ENCODE measurements at regions not wholly inside any gene's neighbourhood (a gene's known extent, or its start where the extent isn't known, plus 50 kb on each side); places are given as distances from the start of the nearest gene placed in this dataset.

DNA sequence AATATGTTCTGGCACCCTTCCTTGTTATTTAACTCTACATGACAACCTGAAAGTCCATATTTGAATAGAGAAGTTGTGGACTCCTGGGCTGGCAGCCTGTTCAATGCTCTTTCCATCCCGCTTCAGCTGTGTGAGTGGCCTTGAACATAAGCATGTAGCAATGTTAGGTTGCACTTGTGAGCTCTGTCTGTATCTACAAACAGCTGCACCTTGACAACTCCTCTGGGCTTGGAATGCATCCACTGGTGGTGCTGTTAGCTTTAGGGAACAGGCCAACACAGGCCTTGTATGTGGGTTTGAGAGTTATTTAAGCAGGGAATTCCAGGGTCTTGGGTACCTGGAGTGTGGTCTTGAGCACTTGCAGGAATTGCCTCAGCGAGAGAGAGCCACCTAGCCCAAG, 141.2 kb downstream of the DTHD1 start:
- Histone ChIP-seq H3K4me2 (ENCODE audit: low read length) (no peak overlapping the region), H3K4me3 (ENCODE audit: low read length) (no peak overlapping the region), H3F3A (ENCODE audit: insufficient read depth, low read length, poor library complexity, severe bottlenecking) (no peaks in the 10 kb centered on the region), H3K36me3 (ENCODE audit: insufficient read depth, low read length) (no peaks in the 10 kb centered on the region), H2AFZ (ENCODE audit: low read depth, low read length) (no peak overlapping the region), H3K27ac (ENCODE audit: low read length) (no peak overlapping the region), H3K79me2 (replicated peaks; ENCODE audit: insufficient read depth, low read length) (no peaks in the 10 kb centered on the region), H3K9me3 (ENCODE audit: low read length) (no peaks in the 10 kb centered on the region), H3K27me3 (ENCODE audit: insufficient read depth, low read depth, low read length) (no peaks in the 10 kb centered on the region), H3K9me2 (ENCODE audit: insufficient read depth, low read length) (no peaks in the 10 kb centered on the region), H4K20me1 (ENCODE audit: insufficient read depth) (no peaks in the 10 kb centered on the region), H3K9ac (ENCODE audit: low read length) (no peak overlapping the region)
- TF ChIP-seq MXI1 (conservative IDR thresholded peaks at IDR 0.05; ENCODE audit: poor library complexity, severe bottlenecking) (no peak), TAF1 (IDR thresholded peaks at IDR 0.05; ENCODE audit: low read depth) (no peak), POLR2AphosphoS5 (IDR thresholded peaks at IDR 0.05) (no peak), EZH2 (IDR thresholded peaks at IDR 0.05; ENCODE audit: borderline replicate concordance, insufficient read depth, low read length, poor library complexity, severe bottlenecking) (no peak), SMC3 (conservative IDR thresholded peaks at IDR 0.05; ENCODE audit: poor library complexity) (no peak), RAD21 (conservative IDR thresholded peaks at IDR 0.05) (no peak), EP300 (conservative IDR thresholded peaks at IDR 0.05; ENCODE audit: poor library complexity, severe bottlenecking) (no peak)
- TF ChIP-seq, protein P1, sequence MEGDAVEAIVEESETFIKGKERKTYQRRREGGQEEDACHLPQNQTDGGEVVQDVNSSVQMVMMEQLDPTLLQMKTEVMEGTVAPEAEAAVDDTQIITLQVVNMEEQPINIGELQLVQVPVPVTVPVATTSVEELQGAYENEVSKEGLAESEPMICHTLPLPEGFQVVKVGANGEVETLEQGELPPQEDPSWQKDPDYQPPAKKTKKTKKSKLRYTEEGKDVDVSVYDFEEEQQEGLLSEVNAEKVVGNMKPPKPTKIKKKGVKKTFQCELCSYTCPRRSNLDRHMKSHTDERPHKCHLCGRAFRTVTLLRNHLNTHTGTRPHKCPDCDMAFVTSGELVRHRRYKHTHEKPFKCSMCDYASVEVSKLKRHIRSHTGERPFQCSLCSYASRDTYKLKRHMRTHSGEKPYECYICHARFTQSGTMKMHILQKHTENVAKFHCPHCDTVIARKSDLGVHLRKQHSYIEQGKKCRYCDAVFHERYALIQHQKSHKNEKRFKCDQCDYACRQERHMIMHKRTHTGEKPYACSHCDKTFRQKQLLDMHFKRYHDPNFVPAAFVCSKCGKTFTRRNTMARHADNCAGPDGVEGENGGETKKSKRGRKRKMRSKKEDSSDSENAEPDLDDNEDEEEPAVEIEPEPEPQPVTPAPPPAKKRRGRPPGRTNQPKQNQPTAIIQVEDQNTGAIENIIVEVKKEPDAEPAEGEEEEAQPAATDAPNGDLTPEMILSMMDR (IDR thresholded peaks at IDR 0.05; ENCODE audit: poor library complexity, severe bottlenecking): no peak
- TF ChIP-seq, protein P2, sequence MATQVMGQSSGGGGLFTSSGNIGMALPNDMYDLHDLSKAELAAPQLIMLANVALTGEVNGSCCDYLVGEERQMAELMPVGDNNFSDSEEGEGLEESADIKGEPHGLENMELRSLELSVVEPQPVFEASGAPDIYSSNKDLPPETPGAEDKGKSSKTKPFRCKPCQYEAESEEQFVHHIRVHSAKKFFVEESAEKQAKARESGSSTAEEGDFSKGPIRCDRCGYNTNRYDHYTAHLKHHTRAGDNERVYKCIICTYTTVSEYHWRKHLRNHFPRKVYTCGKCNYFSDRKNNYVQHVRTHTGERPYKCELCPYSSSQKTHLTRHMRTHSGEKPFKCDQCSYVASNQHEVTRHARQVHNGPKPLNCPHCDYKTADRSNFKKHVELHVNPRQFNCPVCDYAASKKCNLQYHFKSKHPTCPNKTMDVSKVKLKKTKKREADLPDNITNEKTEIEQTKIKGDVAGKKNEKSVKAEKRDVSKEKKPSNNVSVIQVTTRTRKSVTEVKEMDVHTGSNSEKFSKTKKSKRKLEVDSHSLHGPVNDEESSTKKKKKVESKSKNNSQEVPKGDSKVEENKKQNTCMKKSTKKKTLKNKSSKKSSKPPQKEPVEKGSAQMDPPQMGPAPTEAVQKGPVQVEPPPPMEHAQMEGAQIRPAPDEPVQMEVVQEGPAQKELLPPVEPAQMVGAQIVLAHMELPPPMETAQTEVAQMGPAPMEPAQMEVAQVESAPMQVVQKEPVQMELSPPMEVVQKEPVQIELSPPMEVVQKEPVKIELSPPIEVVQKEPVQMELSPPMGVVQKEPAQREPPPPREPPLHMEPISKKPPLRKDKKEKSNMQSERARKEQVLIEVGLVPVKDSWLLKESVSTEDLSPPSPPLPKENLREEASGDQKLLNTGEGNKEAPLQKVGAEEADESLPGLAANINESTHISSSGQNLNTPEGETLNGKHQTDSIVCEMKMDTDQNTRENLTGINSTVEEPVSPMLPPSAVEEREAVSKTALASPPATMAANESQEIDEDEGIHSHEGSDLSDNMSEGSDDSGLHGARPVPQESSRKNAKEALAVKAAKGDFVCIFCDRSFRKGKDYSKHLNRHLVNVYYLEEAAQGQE (IDR thresholded peaks at IDR 0.05; ENCODE audit: borderline replicate concordance): no peak

- Histone ChIP-seq H3K4me3 (ENCODE audit: low read length) (no peak overlapping the region), H3K79me2 (replicated peaks; ENCODE audit: insufficient read depth, low read length) (no peaks in the 10 kb centered on the region), H3K4me2 (ENCODE audit: low read length) (no peak overlapping the region), H4K20me1 (ENCODE audit: insufficient read depth) (no peaks in the 10 kb centered on the region), H3K9ac (ENCODE audit: low read length) (no peak overlapping the region), H3F3A (ENCODE audit: insufficient read depth, low read length, poor library complexity, severe bottlenecking) (no peaks in the 10 kb centered on the region), H3K9me2 (ENCODE audit: insufficient read depth, low read length) (no peaks in the 10 kb centered on the region), H3K27ac (ENCODE audit: low read length) (no peak overlapping the region), H3K27me3 (ENCODE audit: insufficient read depth, low read depth, low read length) (no peaks in the 10 kb centered on the region), H2AFZ (ENCODE audit: low read depth, low read length) (no peak overlapping the region), H3K36me3 (ENCODE audit: insufficient read depth, low read length) (no peaks in the 10 kb centered on the region), H3K9me3 (ENCODE audit: low read length) (no peaks in the 10 kb centered on the region)
- no peak for TF ChIP-seq SMC3 (conservative IDR thresholded peaks at IDR 0.05; ENCODE audit: poor library complexity)
These were observed 145.3 kb downstream of the DTHD1 start for GRCh38 chr4:36426741-36427140.

- Histone ChIP-seq H3K9ac (ENCODE audit: low read length) (no peak overlapping the region), H2AFZ (ENCODE audit: low read depth, low read length) (no peak overlapping the region), H4K20me1 (ENCODE audit: insufficient read depth) (no peaks in the 10 kb centered on the region), H3K36me3 (ENCODE audit: insufficient read depth, low read length) (no peaks in the 10 kb centered on the region), H3K9me3 (ENCODE audit: low read length) (no peaks in the 10 kb centered on the region), H3K9me2 (ENCODE audit: insufficient read depth, low read length) (no peaks in the 10 kb centered on the region), H3K79me2 (replicated peaks; ENCODE audit: insufficient read depth, low read length) (no peaks in the 10 kb centered on the region), H3K27me3 (ENCODE audit: insufficient read depth, low read depth, low read length) (no peaks in the 10 kb centered on the region), H3K4me2 (ENCODE audit: low read length) (no peak overlapping the region), H3K4me3 (ENCODE audit: low read length) (no peak overlapping the region), H3F3A (ENCODE audit: insufficient read depth, low read length, poor library complexity, severe bottlenecking) (no peaks in the 10 kb centered on the region), H3K27ac (ENCODE audit: low read length) (no peak overlapping the region)
- TF ChIP-seq, protein P1 (IDR thresholded peaks at IDR 0.05; ENCODE audit: poor library complexity, severe bottlenecking): no peak
- TF ChIP-seq TAF1 (IDR thresholded peaks at IDR 0.05; ENCODE audit: low read depth): no peak
- TF ChIP-seq, protein P2 (IDR thresholded peaks at IDR 0.05; ENCODE audit: borderline replicate concordance): no peak
- TF ChIP-seq MXI1 (conservative IDR thresholded peaks at IDR 0.05; ENCODE audit: poor library complexity, severe bottlenecking): no peak
- TF ChIP-seq SMC3 (conservative IDR thresholded peaks at IDR 0.05; ENCODE audit: poor library complexity): no peak
These were observed 146.3 kb downstream of the DTHD1 start for GRCh38 chr4:36427696-36428095.

Data from neural cell (in vitro differentiated cells).